Epithelial cell of esophagus (primary cell): ENCODE measurements at regions not wholly inside any gene's neighbourhood (a gene's known extent, or its start where the extent isn't known, plus 50 kb on each side); places are given as distances from the start of the nearest gene placed in this dataset.
A peak's percentile ranks its signal among the peaks of the same experiment; 100 is the strongest.

ENCODE experiments used
- DNase-seq: peaks from one replicate; pipeline ENCODE4 v3.0.0; 2010; ENCODE audit warnings: low read depth
- H3K4me3 ChIP-seq: 2 replicates; pipeline ENCODE4 v1.5.1; 2011; ENCODE audit warnings: mild to moderate bottlenecking, low read length, control low read depth
- CTCF ChIP-seq: IDR thresholded peaks from 2 replicates; pipeline ENCODE4 v1.5.1; 2011; ENCODE audit warnings: low read depth, mild to moderate bottlenecking, low read length, control low read depth, inconsistent platforms; ENCODE audit not compliant: insufficient read depth; ENCODE audit errors: missing control alignments

DNA sequence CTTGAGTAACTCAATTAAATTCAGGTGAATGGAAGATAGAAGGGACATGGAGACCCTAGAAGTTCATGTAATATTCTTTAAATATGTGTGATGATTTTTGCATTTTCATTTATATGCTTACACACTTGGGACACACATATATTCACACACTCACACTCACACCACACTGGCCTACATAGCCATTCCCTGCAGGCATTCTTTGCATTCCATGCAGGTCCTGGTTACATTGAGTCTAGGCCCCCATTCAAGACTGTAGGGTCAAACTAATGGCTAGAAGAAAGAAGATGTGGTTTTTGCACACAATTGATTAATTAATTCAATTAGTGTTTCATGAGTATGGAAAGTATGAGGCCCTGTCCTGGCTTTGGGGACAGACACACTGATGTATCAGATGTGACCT lies 249.4 kb downstream of the HNMT start:
- TF ChIP-seq CTCF = no peak

GRCh38 chr2:138215958-138216357 lies 251.7 kb downstream of the HNMT start:
- no peak for TF ChIP-seq CTCF
- peak; percentile 13 for DNase-seq
- no peak overlapping the region for H3K4me3 ChIP-seq

More for the DNA sequence above, 249.4 kb downstream of the HNMT start:
- no peak overlapping the region for H3K4me3 ChIP-seq
- DNase-seq = no peak

DNA sequence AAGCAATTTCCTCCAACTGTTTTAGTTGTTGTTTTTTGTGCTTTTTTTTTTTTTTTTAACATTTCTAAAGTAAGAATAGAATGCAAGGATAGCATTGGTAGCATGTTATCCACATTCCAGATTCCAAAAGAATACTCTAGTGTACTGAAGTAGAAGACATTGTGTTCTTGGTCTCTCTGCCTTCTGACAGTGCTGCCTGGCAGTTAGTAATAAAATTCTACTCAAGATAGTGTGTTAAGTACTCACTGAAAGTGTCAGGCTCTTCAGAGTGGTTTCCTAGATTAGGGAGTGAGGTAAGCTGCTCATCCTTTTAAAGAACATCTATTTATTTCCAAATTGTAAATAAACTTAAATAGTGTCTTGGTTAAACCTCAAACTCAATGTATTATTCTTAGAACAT lies 253.7 kb downstream of the HNMT start:
- TF ChIP-seq CTCF = no peak
- no peak for DNase-seq
- no peak overlapping the region for H3K4me3 ChIP-seq

DNA sequence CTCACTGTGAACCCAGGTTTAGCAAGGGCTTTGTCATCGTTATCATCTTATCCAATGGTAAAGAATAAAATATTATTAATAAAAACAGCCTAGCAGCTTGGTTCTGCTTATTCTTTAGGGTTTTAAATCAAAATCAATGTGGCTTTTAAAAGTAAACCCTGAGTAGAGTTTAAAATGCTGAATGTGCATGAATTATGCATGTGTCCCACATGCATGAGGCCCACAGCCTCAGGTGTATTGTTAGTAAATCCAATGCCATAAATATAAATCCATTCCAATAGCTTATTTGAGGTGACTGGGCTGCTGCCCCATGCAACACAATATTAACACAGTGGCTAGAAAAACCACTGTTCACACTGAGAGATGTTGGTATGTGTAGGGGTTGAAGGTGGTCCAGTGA lies 254.1 kb downstream of the HNMT start:
- no peak for DNase-seq
- TF ChIP-seq CTCF = no peak
- H3K4me3 ChIP-seq = no peak overlapping the region

- H3K4me3 ChIP-seq = no peak overlapping the region
- TF ChIP-seq CTCF = no peak
Observed at GRCh38 chr2:138219961-138220360, 255.7 kb downstream of the HNMT start.

GRCh38 chr2:138221358-138221757 lies 257.1 kb downstream of the HNMT start:
- no peak for TF ChIP-seq CTCF
- DNase-seq = no peak
- no peak overlapping the region for H3K4me3 ChIP-seq

More at GRCh38 chr2:138219961-138220360, 255.7 kb downstream of the HNMT start:
- no peak for DNase-seq

- no peak for TF ChIP-seq CTCF
- no peak overlapping the region for H3K4me3 ChIP-seq
- peak; percentile 89 for DNase-seq
Observed at GRCh38 chr2:138223319-138223718, 259.0 kb downstream of the HNMT start.
